Osteoblast (primary cell): ENCODE measurements at regions not wholly inside any gene's neighbourhood (a gene's known extent, or its start where the extent isn't known, plus 50 kb on each side); places are given as distances from the start of the nearest gene placed in this dataset.

Experiments used
- DNase-seq: peaks from one replicate; pipeline ENCODE4 v3.0.0; 2011; ENCODE audit warnings: low spot score, mixed read lengths; ENCODE audit not compliant: insufficient read length; ENCODE audit errors: missing footprints
- H2AFZ ChIP-seq: 2 replicates; pipeline ENCODE4 v1.6.0; 2011; ENCODE audit warnings: mild to moderate bottlenecking, low read length
- H3K27ac ChIP-seq: 2 replicates; pipeline ENCODE4 v1.5.1; 2011; ENCODE audit warnings: mild to moderate bottlenecking, low read depth, low read length, moderate library complexity
- H3K27me3 ChIP-seq: 2 replicates; pipeline ENCODE4 v1.6.0; 2012; ENCODE audit warnings: mild to moderate bottlenecking, control low read depth, inconsistent platforms, low read length, moderate library complexity; ENCODE audit not compliant: insufficient read depth
- H3K36me3 ChIP-seq: 2 replicates; pipeline ENCODE4 v1.5.1; 2011; ENCODE audit warnings: mild to moderate bottlenecking, low read length, control low read depth, moderate library complexity; ENCODE audit not compliant: insufficient read depth
- H3K4me1 ChIP-seq: 2 replicates; pipeline ENCODE4 v1.5.1; 2011; ENCODE audit warnings: mild to moderate bottlenecking, low read length, control low read depth, moderate library complexity; ENCODE audit not compliant: insufficient read depth
- H3K4me2 ChIP-seq: 2 replicates; pipeline ENCODE4 v1.6.0; 2011; ENCODE audit warnings: mild to moderate bottlenecking, low read length; ENCODE audit not compliant: insufficient read depth
- H3K4me3 ChIP-seq: fragments of 200-600 bp; sonication (generic); 3 replicates; pipeline ENCODE4 v1.5.1; 2012; ENCODE audit warnings: mild to moderate bottlenecking, low read length, inconsistent platforms; ENCODE audit not compliant: insufficient read depth
- H3K79me2 ChIP-seq: 2 replicates; pipeline ENCODE4 v1.6.0; 2012; ENCODE audit warnings: mild to moderate bottlenecking, low read length, control low read depth, inconsistent platforms; ENCODE audit not compliant: insufficient read depth
- H3K9me3 ChIP-seq: 2 replicates; pipeline ENCODE4 v1.5.1; 2011; ENCODE audit warnings: low read depth, low read length, control low read depth
- H4K20me1 ChIP-seq: 2 replicates; pipeline ENCODE4 v1.6.0; 2012; ENCODE audit warnings: mild to moderate bottlenecking, low read length, control low read depth; ENCODE audit not compliant: insufficient read depth
- CTCF ChIP-seq: IDR thresholded peaks from 2 replicates; pipeline ENCODE4 v1.5.1; 2011; ENCODE audit warnings: mild to moderate bottlenecking, low read depth, low read length, moderate library complexity; ENCODE audit errors: extremely low read depth

GRCh38 chr5:79871364-79872120 lies 119.5 kb downstream of the MTX3 start:
- H3K79me2 ChIP-seq: no peaks in the 10 kb centered on the region
- H4K20me1 ChIP-seq: no peaks in the 10 kb centered on the region
- peaks cover 52% of the 10 kb centered on the region for H3K27me3 ChIP-seq
- H3K9me3 ChIP-seq: no peaks in the 10 kb centered on the region
- no peak overlapping the region for H2AFZ ChIP-seq
- no peak overlapping the region for H3K4me2 ChIP-seq
- H3K36me3 ChIP-seq: no peaks in the 10 kb centered on the region
- no peak for TF ChIP-seq CTCF
- no peak overlapping the region for H3K4me3 ChIP-seq
- peaks cover 15% of the 10 kb centered on the region for H3K4me1 ChIP-seq
- H3K27ac ChIP-seq: no peak overlapping the region
- no peak for DNase-seq

DNA sequence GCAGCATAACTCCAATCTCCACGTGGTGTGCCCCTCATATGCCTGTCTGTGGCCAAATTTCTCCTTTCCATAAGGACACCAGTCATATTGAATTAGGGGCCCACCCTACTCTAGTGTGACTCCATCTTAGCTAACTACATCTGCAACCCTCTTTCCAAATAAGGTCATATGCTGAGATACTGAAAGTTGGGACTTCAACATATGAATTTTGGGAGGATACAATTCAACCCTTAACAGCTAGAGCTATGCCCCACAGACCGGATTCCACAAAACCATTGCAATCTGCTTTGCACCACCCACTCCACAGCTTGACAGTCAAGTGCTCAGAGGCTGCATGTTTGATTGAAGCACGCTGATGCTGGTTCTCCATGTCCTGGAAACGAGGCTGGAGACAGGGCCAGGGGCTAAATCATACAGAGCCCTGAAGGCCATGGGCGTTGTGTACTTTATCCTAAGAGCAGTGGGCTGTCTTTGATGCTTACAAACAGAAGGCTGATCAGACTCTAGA lies 122.8 kb downstream of the MTX3 start:
- Histone ChIP-seq H3K4me3 (no peak overlapping the region), H3K27ac (no peak overlapping the region), H3K4me2 (no peak overlapping the region), H4K20me1 (no peaks in the 10 kb centered on the region), H3K4me1 (no peaks in the 10 kb centered on the region), H3K9me3 (no peaks in the 10 kb centered on the region), H3K79me2 (no peaks in the 10 kb centered on the region), H3K27me3 (peaks cover 44% of the 10 kb centered on the region), H2AFZ (no peak overlapping the region), H3K36me3 (no peaks in the 10 kb centered on the region)
- no peak for DNase-seq
- TF ChIP-seq CTCF: no peak

DNA sequence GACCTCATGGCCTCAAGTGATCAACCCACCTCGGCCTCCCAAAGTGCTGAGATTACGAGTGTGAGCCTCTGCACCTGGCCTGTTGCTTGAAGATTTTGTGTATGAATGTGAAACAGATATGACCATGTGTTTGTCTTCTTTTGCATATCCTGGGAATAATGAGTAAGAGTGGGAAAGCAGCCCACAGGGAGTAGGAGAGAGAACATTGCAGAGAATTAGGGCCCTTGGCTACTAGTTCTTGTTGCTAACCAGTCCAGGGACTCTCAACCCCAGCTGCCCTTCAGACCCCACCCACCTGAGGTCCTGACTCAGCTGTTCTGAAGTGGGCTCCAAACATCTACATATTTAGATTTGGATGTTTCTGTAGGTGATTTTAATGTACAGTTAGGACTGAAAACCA lies 125.5 kb downstream of the MTX3 start:
- Histone ChIP-seq H3K36me3 (no peaks in the 10 kb centered on the region), H3K4me2 (no peak overlapping the region), H3K4me1 (no peaks in the 10 kb centered on the region), H3K27me3 (peaks cover 37% of the 10 kb centered on the region), H2AFZ (no peak overlapping the region), H3K27ac (no peak overlapping the region), H3K9me3 (no peaks in the 10 kb centered on the region), H4K20me1 (no peaks in the 10 kb centered on the region), H3K4me3 (no peak overlapping the region), H3K79me2 (no peaks in the 10 kb centered on the region)
- DNase-seq: no peak
- TF ChIP-seq CTCF: no peak

DNA sequence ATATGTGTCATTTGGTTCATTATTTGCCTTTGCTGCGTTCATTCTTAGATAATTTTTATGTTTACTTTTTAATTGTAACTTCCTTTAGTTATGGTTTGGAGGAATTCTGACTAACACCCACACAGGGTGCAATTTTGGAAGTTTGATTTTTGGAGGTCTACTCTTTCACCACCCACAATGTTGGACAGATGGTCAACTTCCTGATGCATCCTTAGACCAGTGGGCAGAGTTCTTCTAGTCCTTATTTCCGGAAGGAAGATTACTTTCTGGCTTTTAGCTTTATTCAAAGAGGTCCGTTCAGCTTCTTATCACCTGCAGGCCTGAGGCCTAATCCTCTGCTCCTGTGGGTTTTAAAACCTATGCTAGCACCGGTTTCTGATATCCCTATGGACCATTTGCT lies 126.7 kb downstream of the MTX3 start:
- Histone ChIP-seq H3K36me3 (no peaks in the 10 kb centered on the region), H3K4me1 (no peaks in the 10 kb centered on the region), H3K27ac (no peak overlapping the region), H3K4me3 (no peak overlapping the region), H4K20me1 (no peaks in the 10 kb centered on the region), H2AFZ (no peak overlapping the region), H3K79me2 (no peaks in the 10 kb centered on the region), H3K4me2 (no peak overlapping the region), H3K9me3 (no peaks in the 10 kb centered on the region), H3K27me3 (peaks cover 44% of the 10 kb centered on the region)
- DNase-seq: no peak
- TF ChIP-seq CTCF: no peak
